Inflammatory macrophage (primary cell): ENCODE measurements at regions not wholly inside any gene's neighbourhood (a gene's known extent, or its start where the extent isn't known, plus 50 kb on each side); places are given as distances from the start of the nearest gene placed in this dataset.
"Not testable (repeated sequence)": the region's sequence is repeated elsewhere in the genome, so short reads cannot be mapped to it uniquely, and the experiment has no call there.

ENCODE experiments used
- DNase-seq, 2 donors: peaks; one replicate each; pipeline ENCODE4 v3.0.0-alpha.2; 2020 to 2022

DNA sequence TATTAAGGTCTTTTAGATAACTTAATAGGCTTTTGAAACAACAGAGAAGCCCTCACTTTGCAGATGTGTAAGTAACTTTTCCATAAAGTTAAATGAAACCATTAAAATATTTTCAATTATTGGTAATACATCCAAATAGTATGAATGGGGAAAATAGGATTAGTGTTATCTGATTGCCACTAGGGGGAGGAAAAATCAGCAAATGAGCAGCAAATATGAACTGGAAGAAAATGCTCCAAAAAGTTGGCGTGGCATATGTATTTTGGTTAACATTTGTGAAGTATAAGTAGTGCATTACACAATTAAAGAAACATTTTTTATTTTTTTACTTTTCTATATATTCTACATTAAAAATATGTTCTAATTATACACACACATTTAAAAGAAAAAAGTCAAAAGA is 259.8 kb upstream of the ANO5 start:
- DNase-seq, result no peak

DNA sequence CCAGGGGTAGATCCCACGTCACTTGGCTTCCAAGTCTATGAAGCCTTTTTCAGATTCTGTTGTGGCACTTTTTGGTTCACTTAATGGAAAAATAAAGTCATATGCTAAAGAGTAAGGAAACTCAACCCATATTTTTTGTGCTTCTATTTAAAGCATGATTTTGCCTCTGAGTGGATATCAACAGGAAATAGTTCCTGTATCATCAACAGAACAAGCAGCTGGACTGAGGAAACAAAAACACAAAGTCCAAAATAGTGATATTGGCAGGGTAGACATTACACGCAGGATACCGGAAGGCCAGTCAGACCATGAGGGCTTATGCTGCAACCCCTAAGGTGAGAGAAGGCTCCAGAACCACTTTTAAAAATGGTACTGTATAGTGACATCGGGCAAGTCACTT is 248.3 kb upstream of the ANO5 start:
- no peak for DNase-seq

DNA sequence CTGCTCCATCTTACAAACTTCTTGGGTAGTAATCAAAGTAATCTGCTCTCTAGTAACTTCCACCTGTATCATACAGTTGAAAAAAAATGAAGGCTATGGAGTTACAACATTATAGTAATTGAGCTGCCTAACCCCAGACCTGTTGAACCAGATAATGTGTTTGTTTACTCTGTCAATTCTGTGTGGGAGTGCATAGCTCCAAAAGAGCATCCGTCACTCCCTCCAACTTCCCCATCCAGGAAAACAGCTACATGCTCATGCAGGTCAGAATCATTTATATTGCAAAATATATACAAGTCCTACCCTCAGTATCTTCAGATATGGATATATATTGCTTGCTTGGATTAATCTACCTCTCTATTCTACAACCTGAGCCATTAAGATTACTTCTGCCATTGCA is 244.0 kb upstream of the ANO5 start:
- DNase-seq, result no peak

DNA sequence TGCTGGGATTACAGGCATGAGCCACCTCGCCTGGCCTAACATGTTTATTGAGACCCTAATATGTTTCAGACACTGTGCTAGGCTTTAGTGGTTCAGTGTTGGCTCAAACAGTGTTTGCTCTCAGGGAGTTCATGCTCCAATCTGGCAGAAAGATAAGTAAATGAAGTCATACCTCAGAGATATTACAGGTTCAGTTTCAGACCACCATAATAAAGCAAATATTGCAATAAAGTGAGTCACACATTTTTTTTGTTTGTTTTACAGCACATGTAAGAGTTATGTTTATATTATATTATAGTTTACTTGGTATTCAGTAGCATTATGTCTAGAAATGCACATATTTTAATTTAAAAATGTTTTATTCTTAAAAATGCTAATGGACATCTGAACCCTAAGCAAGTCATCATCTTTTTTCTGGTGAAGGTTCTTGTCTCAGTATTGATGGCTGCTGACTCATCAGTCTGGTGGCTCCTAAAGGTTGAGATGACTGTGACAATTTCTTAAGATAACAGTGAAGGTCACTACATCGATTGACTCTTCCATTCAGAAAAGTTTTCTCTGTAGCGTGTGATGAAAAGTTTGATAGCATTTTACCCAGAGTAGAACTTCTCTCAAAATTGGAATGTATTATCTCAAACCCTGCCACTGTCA is 243.0 kb upstream of the ANO5 start:
- no peak for DNase-seq

DNA sequence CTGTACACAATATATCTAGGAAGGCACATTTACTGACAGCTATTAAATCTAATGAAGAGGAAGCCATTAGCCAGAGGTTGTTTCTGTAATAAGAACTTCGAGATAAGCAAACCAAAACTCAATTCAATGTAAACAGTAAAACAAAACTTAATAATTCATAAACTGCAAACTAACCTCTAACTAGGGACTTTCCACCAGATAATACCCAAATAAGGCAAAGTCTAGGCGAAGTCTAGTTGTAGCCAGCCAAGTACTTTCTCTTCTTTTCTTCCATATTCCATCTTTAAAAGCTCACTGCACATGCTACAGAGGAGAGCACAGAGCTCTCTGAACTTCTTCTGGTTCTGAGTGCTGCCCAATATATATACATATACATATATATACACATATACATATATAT is 229.9 kb upstream of the ANO5 start:
- no peak for DNase-seq

DNA sequence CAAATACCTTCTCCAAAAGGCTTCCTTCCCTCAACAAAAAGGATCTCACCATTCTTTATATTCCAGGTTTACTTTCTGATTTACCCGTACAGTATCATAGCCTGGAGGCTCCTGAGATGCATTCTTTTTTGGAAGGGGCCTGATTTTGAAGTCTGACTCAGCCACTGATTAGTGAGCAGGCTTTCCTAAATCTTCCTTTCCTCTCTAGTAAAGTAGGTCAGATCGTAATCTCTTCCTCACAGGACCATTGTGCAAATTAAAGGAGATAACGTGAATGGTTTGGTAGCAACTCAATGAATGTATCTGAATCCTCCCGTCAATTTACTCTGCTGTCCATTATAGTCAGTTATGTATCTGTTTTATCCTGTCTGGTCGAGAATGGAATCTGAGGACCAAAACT is 227.7 kb upstream of the ANO5 start:
- DNase-seq, result no peak

DNA sequence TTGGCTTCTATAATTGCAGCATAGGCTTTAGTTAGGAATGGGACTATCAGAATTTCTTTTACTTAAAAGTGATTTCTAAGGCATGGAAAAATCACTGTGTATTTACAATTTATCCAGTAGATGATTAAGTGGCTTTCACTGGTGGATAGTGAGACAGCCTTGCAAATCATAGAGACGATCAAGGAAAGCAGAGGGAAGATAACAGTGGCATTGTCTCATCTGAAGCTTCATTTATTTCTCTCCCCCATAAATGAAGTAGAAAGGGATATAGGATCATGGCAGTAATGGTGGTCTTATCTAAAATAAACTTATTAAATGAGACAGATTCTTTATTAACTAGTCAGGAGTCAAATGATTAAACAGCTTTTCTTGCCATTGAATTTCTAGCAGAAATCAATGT is 224.2 kb upstream of the ANO5 start:
- DNase-seq, result no peak

DNA sequence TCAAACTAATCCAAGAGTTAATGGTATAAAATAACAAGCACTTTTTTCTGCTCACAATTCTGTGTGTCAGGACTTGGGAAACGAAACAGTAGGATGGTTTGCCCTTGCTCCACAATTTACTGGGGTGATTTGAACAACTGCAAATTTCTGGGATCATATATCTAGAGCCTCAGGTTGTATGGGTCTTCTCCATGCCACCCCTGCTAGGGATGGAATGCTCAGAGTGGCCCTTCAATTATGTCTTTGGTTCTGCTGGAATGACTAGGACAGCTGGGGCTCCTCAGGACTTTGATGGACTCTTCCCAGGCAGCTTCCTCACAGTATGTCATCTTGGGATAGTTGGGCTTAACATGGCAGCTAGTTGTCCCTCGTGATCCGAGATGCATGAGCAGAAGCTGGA is 223.0 kb upstream of the ANO5 start:
- DNase-seq, result no peak

DNA sequence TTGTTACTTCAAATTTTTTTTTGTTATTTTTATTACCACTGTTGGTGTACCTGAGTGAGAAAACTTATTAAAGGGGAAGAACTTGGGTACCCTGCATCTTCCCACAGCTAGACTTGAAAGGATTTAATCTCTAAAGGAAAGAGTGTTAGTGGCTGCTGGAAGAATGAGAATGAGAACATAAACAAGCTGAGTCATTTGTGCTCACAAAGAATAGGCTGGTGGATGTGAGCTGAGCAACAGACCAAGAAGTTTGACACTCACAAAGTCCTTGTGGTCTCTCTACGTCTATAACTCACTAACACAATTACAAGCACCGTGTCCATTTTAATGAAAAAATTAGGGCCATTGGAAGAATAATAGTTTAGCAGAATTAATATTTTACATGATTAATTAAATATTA is 217.6 kb upstream of the ANO5 start:
- DNase-seq, result no peak

DNA sequence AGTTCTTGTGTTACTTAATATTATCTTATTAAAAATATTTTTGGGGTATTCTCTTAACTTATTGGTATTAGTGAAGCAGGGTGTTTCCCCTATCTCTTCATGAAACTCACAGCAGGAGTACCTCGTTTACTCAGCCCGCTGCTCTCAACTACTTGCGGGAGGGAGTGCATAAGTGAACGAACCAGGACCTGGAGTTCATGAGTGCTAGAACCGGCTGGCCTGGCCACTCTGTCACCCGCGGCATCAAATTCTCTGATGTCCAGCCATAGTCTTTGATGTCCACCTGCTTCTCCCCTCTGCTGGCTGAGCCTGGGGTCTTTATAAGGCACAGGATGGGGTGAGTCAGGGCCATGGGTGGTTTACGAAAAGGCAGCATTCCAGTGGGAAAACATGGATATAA is 216.7 kb upstream of the ANO5 start:
- no peak for DNase-seq

DNA sequence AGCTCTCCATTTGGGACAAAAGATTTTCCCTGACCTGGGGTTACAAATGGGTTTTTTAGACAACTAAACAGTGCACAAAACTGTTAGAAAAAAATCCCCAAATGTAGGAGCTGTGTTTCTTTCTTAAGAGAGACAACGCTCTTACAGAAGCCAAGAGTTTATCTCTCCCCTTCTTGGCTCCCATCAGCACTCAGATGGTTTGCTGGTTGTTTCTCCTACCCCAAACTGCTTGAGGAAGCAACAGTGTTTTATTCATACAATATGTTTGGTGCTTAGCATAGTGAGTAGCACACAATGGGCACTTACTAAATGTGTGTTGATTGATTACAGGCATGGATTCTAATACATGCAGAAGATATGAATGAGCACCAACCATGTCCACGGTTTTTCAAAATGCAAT is 209.5 kb upstream of the ANO5 start:
- no peak for DNase-seq

DNA sequence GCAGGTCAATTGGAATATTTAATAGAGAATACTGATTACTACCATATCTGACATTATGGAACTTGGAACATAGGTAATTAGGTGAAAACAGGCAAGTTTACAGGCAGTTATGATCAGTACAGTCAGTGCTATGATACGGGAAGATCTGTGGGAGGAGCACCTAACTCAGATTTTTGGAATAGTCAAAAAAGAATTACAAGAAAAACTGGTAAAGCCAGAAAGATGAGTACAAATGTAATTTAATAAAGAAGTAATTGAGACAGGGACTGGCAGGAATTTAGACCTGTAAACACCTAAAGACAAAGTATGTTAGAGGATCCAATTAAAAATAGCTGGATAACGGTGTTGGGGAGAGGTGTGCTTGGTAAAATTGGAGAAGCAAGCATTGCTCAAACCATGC is 206.5 kb upstream of the ANO5 start:
- no peak for DNase-seq

DNA sequence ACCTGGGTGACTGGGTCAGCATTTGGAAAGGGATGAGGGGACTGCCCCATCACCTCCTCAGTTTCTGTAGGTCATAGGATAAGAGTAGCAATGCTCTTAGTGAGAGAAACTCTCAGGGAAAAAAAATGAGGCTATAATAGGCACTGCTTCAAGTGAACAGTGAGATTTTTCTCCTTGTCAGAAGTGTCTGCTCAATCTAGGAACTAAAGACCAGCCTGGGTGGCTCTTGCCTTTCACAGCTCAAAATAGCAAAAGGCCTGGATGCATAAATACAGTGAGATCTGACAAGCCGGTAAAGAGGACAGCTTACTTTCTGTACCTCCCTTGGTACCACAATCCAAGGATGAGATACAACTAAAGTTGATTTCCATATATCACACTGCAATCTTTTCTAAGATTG is 205.6 kb upstream of the ANO5 start:
- DNase-seq, result no peak

DNA sequence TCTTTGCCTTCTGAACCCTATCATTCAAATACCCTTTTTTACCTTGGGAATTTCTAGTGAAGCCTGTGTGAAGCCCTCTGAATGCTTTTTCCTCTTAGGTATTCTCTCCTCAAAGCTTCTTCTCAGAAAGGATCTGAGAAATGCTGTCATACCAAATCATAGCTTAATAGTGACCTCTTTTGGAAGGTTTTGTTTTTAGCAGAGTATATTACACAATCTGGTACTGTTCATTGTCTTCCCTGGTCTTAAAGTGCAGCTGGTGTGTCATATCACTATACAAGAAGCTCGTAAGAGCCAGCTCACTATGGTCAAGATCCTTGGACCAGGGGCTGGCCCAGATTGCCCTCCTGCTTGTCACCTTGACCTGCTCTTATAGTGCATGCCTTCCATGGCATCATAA is 204.4 kb upstream of the ANO5 start:
- DNase-seq, result peak in 1 of 2 donors; percentile 1

DNA sequence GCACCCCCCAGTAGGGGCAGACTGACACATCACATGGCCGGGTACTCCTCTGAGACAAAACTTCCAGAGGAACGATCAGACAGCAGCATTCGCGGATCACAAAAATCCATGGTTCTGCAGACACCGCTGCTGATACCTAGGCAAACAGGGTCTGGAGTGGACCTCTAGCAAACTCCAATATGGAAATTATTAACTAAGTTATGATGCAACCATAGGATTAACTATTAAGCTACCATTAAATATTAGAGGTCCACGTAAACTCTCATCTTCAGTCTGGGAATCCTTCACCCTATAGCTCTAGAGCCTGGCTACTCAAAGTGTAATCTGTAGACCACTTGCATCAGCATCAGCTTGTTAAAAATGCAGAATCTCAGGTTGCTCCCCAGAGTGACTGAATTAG is 191.1 kb upstream of the ANO5 start:
- not testable (repeated sequence) for DNase-seq

DNA sequence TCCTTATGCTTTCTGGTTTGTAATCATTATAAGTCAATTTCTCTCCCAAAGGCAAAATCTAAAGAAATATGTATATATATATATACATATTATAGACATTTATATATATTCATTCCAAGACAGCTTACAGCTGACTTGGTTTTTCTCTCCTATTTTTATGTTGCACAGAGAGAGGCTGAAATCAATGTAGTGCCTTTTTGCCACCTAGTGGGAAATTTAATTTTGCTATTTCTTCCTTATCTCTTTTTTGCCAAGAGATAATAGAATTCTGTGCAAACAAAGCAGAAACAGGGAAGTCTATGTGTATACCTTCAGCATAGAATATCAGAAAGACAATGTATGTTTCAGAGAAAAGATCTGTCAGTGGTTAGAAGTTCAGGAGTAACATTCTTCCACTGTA is 186.0 kb upstream of the ANO5 start:
- no peak for DNase-seq

DNA sequence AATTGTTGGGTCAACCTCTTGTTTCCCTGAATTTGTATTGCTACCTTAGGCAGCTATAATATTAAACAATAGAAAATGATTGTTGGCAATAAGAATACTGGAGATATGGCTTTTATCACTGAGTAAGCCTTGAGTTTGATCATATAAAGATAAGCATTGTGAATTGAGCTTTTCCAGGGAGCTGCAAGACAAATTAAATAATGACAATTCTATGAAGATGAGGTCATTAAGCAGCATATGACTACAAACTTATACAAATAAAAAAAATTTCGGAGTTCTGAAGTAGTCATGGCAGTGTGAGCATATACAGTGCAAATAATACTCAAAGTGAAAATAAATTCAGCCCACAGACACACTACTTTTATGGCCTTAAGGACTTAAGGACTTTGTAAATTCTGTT is 161.1 kb upstream of the ANO5 start:
- no peak for DNase-seq

DNA sequence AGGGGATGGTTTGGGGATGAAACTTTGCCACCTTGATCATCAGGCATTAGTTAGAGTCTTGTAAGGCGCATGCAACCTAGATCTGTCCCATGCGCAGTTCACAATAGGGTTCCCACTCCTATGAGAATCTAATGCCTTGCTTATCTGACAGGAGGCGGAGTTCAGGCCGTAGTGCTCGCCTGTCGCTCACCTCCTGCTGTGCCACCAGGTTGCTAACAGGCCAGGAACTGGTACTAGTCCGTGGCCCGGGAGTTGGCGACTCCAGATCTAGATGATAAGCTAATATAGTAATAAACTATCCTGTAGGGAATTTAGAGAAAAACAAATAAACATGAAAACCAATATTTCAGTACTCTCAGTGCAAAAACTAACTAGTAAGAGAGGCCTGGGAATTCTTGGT is 155.4 kb upstream of the ANO5 start:
- DNase-seq, result no peak

DNA sequence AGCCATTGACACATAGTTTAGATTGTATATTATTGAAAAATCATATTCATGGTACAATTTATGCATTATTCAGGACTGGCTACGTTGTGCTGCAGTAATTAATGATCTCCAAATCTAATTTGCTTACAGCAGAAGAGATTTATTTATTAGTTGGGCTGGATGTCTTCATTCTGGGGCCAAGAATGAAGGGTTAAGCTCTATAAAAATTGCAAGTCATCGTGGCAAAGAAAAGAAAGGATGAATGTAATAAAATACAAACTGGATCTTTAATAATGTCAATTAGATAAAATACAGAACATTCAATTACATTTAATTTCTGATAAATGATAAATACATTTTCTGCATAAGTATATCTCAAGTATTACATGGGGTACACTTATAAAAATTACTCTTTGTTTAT is 151.8 kb upstream of the ANO5 start:
- DNase-seq, result no peak

DNA sequence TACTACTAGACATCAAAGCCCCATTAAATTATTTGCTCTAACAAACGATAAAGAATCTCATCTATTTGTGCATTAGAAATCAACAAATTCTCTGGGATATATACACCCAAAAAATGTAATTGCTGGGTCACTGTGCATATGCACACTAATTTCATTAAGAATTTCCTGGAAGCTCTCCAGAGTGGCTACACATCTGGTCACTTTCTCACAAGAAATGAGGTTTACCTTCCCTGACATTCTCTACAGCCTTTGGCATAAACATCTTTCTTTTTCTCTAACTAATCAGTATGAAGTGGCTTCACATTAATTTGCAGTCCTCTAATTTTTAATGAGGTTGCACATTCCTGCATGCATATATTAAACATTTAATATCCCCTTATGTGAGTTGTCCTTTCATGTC is 150.8 kb upstream of the ANO5 start:
- no peak for DNase-seq

DNA sequence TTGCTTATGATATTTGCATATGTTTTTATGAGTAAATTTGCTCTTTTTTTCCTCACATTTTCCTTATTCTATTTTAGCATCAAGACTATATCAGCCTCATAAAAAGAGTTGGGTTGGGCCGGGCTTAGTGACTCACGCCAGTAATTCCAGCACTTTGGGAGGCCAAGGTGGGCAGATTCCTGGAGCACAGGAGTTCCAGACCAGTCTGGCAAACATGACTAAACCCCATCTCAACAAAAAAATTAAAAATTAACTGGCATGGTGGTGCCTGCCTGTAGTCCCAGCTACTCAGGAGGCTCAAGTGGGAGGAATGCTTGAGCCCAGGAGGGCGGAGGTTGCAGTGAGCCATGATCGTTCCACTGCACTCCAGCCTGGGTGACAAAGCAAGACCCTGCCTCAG is 148.8 kb upstream of the ANO5 start:
- no peak for DNase-seq

DNA sequence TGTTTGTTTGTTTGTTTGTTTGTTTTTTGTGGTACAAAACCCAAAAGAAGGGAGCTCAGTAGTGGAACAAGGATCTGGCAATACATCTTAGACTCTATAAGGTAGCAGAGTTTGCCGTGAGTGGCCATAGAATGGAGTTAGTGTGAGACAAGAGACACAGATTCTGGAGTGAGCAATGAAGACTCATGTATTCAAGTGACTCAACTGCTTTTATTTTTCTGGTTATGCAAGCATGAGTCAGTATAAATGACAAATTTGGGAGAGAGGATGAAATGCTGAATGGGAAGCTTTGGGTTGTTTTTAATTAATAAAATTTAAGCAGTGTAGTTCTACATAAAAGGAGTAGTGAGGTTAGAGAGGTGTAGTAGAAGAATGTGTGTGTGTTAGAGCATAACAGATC is 143.6 kb upstream of the ANO5 start:
- DNase-seq, result no peak

DNA sequence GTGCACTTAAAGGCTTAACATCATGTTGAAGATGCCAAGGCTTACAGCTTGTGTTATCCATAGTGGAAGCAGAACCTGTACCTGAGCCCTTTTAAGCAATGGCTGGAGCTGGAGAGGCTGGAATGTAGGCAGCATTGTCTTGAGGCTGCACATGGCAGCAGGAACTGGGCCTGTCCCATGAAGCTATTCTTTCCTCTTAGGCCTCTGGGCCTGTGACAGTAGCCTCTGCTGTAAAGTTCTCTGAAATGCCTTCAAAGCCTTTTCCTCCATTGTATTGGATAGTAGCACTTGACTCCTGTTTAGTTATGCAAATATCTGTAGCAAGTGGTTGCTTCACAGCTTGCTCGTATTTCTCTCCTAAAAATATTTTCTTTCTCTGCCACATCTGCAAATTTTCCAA is 127.4 kb upstream of the ANO5 start:
- no peak for DNase-seq

DNA sequence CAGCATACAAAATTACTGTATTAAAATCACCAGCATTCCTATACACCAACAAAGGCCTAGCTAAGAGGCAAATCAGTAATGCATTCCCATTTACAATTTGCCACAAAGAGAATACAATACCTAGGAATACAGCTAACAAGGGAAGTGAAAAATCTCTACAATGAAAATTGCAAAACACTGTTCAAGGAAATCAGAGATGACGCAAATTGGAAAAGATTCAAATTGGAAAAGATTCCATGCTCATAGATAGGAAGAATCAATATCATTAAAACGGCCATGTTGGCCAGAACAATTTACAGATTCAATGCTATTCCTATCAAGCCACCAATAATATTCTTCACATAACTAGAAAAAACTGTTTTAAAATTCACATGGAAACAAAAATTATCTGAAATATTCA is 123.0 kb upstream of the ANO5 start:
- DNase-seq, result no peak

DNA sequence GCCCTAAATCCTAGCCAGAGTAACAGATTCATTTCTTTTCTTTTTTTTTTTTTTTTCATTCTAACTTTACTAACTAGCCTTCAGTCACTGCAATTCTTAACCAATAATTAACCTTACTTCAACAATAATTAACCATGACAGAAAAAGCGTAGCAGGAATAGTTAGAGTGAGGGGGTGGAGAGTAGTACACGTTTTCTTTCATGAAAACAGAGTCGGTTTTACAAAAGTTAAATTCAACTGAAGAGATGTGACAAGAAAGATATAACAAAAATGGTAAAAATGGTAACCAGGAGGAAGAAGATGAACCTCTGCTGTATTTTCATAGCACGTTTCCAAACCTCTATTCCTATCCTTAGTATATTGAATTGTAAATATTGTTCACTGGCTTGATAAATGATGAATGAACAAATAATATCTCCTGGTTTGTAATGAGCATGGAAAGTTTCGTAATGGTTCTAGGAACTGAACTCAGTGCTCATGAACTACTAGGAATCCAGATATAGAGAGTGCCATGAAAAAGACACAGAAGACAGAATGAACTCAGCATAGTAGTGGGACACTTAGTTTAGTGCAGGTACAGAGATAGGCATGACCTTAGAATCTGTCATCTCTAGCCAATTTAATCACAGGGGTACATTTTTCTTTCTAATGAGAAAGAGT is 116.5 kb upstream of the ANO5 start:
- DNase-seq, result no peak
